Large intestine (tissue), 3 donors: ENCODE measurements at regions not wholly inside any gene's neighbourhood (a gene's known extent, or its start where the extent isn't known, plus 50 kb on each side); places are given as distances from the start of the nearest gene placed in this dataset.

ENCODE experiments used
- DNase-seq, 2 donors: peaks; one replicate each; pipeline versions ENCODE4 v3.0.0 to v3.0.0-alpha.2; 2013
- H3K27ac ChIP-seq: one replicate; pipeline ENCODE4 v1.5.1; 2013; ENCODE audit warnings: low read length
- H3K27me3 ChIP-seq: 2 replicates; pipeline ENCODE4 v1.6.1; 2013; ENCODE audit warnings: low read length; ENCODE audit not compliant: control insufficient read depth, insufficient read depth
- H3K36me3 ChIP-seq: 2 replicates; pipeline ENCODE4 v1.6.1; 2013; ENCODE audit warnings: low read length; ENCODE audit not compliant: control insufficient read depth, insufficient read depth
- H3K4me1 ChIP-seq: one replicate; pipeline ENCODE4 v1.6.1; 2013; ENCODE audit warnings: low read length; ENCODE audit not compliant: control insufficient read depth, insufficient read depth
- H3K4me3 ChIP-seq: one replicate; pipeline ENCODE4 v1.5.1; 2013; ENCODE audit warnings: low read length
- H3K9me3 ChIP-seq: one replicate; pipeline ENCODE4 v1.6.1; 2013; ENCODE audit warnings: mild to moderate bottlenecking, low read depth, low read length, moderate library complexity; ENCODE audit not compliant: control insufficient read depth
- WGBS: methylation state at CpG from one replicate; pipeline ENCODE4 v1.1.5; 2013; ENCODE audit warnings: low lambda C conversion rate; ENCODE audit not compliant: insufficient coverage; 5-methylcytosine and 5-hydroxymethylcytosine counted together

- whole genome bisulfite sequencing, result no CpG with 5 or more reads among the region's 2 CpGs
- DNase-seq, result peak; percentile 88 to 96
Measured at GRCh38 chr12:92546635-92547348, 156.0 kb upstream of the PLEKHG7 start.

DNA sequence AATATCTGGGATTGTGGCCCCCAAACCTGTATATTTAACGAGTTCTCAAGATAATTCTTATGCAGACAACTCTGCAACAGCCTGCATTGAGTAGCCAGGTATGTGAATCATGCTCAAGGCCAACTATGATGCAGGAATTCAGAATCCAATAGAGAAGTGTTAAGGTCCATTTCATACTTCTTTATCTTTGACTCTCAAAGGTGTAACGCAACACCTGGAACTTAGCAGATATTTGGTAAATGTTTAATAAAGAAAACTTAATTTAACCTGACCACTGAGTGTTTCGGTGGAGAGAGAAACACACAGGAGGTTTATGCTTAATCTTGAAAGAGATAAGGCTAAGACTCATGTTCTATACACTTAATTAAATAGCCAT is 156.5 kb upstream of the PLEKHG7 start:
- no peak overlapping the region for H3K4me3 ChIP-seq
- H3K27ac ChIP-seq, result peak overlapping the region; percentile 90
- no peaks in the 10 kb centered on the region for H3K27me3 ChIP-seq
- H3K36me3 ChIP-seq, result no peaks in the 10 kb centered on the region
- peak in 1 of 2 donors; percentile 66 for DNase-seq
- WGBS, result no CpG with 5 or more reads among the region's 3 CpGs
- H3K9me3 ChIP-seq, result no peaks in the 10 kb centered on the region
- peaks cover 67% of the 10 kb centered on the region for H3K4me1 ChIP-seq

More at GRCh38 chr12:92546635-92547348, 156.0 kb upstream of the PLEKHG7 start:
- no peak overlapping the region for H3K4me3 ChIP-seq
- no peaks in the 10 kb centered on the region for H3K27me3 ChIP-seq
- H3K36me3 ChIP-seq, result no peaks in the 10 kb centered on the region
- H3K4me1 ChIP-seq, result peaks cover 71% of the 10 kb centered on the region
- peak overlapping the region; percentile 90 for H3K27ac ChIP-seq
- no peaks in the 10 kb centered on the region for H3K9me3 ChIP-seq

- WGBS, result no CpG with 5 or more reads among the region's 6 CpGs
- peak in 1 of 2 donors; percentile 50 for DNase-seq
- no peak overlapping the region for H3K4me3 ChIP-seq
- H3K27ac ChIP-seq, result peak overlapping the region; percentile 90
- H3K27me3 ChIP-seq, result no peaks in the 10 kb centered on the region
- H3K9me3 ChIP-seq, result no peaks in the 10 kb centered on the region
- H3K4me1 ChIP-seq, result peaks cover 69% of the 10 kb centered on the region
- no peaks in the 10 kb centered on the region for H3K36me3 ChIP-seq
Measured at GRCh38 chr12:92544322-92544721, 158.5 kb upstream of the PLEKHG7 start.

DNA sequence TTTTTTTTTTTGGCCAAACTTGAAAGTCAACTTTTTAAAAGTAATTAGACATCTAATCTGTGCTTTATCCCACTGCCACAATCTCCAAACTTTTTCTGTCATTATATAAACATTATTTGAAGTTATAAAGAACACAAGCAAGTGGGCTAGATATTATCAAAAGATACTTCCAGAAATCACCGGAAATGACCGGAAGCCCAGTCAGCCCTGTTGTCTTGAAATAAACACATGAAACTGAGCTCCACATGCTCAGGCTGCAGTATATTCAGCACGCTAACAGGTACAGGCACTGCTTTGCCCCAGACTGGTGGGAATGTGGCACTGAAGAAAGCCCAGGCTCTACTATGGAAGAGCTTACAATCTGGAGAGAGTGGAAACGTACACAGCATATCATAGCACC is 158.9 kb upstream of the PLEKHG7 start:
- peak in 1 of 2 donors; percentile 48 for DNase-seq
- no peaks in the 10 kb centered on the region for H3K36me3 ChIP-seq
- peaks cover 71% of the 10 kb centered on the region for H3K4me1 ChIP-seq
- no CpG with 5 or more reads among the region's 4 CpGs for WGBS
- H3K27me3 ChIP-seq, result no peaks in the 10 kb centered on the region
- no peaks in the 10 kb centered on the region for H3K9me3 ChIP-seq
- H3K4me3 ChIP-seq, result no peak overlapping the region
- H3K27ac ChIP-seq, result peak overlapping the region; percentile 90

DNA sequence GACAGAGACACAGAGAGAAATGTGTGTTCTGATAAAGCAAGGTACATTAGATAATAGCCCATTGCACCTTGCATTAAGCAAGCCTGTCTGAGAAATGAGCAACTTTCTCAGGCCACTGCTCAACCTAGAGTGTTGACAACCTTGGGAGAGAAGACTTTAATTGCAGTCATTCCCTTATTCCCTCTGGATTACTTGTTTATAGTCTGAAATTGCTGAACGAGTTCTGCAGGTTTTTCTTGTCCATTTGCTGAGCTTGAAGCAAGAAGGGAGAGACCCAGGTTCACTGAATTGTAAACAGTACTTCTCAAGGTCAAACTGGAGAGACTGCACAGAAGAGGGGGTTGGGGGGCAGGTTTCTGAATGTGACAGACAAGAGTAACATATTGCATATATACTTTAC is 159.4 kb upstream of the PLEKHG7 start:
- DNase-seq, result peak; percentile 93 to 98
- WGBS, result no CpG with 5 or more reads among the region's 1 CpG

GRCh38 chr12:92541731-92542130 is 161.1 kb upstream of the PLEKHG7 start:
- H3K4me3 ChIP-seq, result no peak overlapping the region
- WGBS, result 65% methylated on average over 2 of the region's 2 CpGs
- H3K27ac ChIP-seq, result no peak overlapping the region
- no peaks in the 10 kb centered on the region for H3K27me3 ChIP-seq
- H3K36me3 ChIP-seq, result no peaks in the 10 kb centered on the region
- DNase-seq, result no peak
- no peaks in the 10 kb centered on the region for H3K9me3 ChIP-seq
- H3K4me1 ChIP-seq, result peaks cover 52% of the 10 kb centered on the region

More for the DNA sequence above, 159.4 kb upstream of the PLEKHG7 start:
- Histone ChIP-seq H3K36me3 (no peaks in the 10 kb centered on the region), H3K27me3 (no peaks in the 10 kb centered on the region), H3K9me3 (no peaks in the 10 kb centered on the region), H3K4me3 (no peak overlapping the region), H3K4me1 (peaks cover 66% of the 10 kb centered on the region), H3K27ac (peak overlapping the region; percentile 90)

DNA sequence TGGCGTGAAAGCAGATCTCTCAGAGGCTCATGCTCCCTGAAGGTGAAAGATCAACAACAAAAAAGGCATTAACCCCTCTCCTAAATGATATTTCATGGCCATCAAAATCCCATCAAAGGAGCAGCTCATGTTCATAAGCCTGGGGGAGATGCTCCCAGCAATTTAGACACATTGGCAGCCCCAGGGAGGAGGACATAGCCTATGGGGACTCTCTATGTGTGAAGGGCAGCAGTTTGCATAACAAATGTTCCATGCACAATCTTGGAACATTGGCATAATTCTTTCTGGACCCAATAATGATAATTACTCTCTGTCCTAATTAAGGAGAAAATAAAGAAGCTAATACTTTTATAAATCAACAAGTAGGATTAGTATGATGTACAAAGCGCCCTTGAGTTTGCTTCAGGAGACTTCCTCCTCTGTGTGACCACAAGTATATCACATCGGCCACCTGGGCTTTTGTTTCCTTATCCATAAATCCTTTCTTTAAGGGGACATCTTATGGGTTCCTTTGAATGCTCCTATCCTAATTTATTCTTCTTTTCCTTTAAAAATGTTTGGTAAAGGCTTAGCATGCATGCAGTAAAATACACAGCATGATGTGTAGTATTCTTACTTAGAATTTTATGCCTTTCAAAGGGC is 161.9 kb upstream of the PLEKHG7 start:
- Histone ChIP-seq H3K36me3 (no peaks in the 10 kb centered on the region), H3K27me3 (no peaks in the 10 kb centered on the region), H3K4me3 (no peak overlapping the region), H3K4me1 (peaks cover 52% of the 10 kb centered on the region), H3K27ac (peak overlapping the region; percentile 72), H3K9me3 (no peaks in the 10 kb centered on the region)
- WGBS, result 80% methylated on average over 1 of the region's 3 CpGs
- DNase-seq, result no peak

GRCh38 chr12:92539976-92540781 is 162.6 kb upstream of the PLEKHG7 start:
- no peaks in the 10 kb centered on the region for H3K9me3 ChIP-seq
- no peaks in the 10 kb centered on the region for H3K36me3 ChIP-seq
- no peaks in the 10 kb centered on the region for H3K27me3 ChIP-seq
- H3K4me3 ChIP-seq, result no peak overlapping the region
- WGBS, result no CpG with 5 or more reads among the region's 12 CpGs
- peak in 1 of 2 donors; percentile 67 for DNase-seq
- H3K27ac ChIP-seq, result peak overlapping the region; percentile 72
- peaks cover 50% of the 10 kb centered on the region for H3K4me1 ChIP-seq

DNA sequence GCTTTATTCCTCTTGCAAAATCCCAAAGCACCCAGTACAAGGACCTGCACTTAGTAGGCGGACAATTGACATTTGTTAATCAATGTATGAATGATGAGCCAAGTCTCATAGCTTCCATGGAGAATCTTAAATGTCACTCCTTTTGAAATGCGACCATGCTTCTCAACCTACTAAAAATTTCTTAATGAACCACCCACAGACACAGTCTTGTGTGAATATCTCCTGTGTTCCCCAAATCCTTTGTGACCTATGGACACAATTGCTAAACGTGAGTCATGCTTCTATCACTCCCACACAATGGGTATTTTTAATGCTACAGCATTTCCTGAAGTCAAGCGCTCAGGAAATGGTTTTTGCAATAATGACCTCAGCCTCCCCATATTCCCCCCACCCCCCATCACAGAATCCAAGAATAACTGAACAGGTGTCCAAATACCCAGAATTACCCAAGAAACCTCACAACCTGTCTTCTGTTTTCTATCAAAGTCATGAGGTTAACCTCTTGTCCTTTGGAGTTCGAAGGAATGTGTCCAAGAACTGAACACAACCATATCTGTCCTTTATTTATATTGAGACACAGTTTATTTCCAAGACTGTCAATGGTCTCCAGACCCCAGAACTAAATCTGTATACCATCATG is 163.6 kb upstream of the PLEKHG7 start:
- H3K36me3 ChIP-seq, result no peaks in the 10 kb centered on the region
- peak overlapping the region; percentile 72 for H3K27ac ChIP-seq
- 0% methylated on average over 1 of the region's 5 CpGs for WGBS
- H3K9me3 ChIP-seq, result no peaks in the 10 kb centered on the region
- no peaks in the 10 kb centered on the region for H3K27me3 ChIP-seq
- H3K4me1 ChIP-seq, result peaks cover 41% of the 10 kb centered on the region
- peak in 1 of 2 donors; percentile 60 for DNase-seq
- no peak overlapping the region for H3K4me3 ChIP-seq
